ENCODE measurements at regions not wholly inside any gene's neighbourhood (a gene's known extent, or its start where the extent isn't known, plus 50 kb on each side); places are given as distances from the start of the nearest gene placed in this dataset.

GRCh38 chr2:21358976-21359375 lies 235.2 kb downstream of the TDRD15 start:
- no peak overlapping the region for H3K4me3 ChIP-seq (replicated peaks; ENCODE audit: low read depth, low read length)
- DNase-seq (ENCODE audit: extremely low read depth, low read depth) = no peak
- TF ChIP-seq, protein P1, sequence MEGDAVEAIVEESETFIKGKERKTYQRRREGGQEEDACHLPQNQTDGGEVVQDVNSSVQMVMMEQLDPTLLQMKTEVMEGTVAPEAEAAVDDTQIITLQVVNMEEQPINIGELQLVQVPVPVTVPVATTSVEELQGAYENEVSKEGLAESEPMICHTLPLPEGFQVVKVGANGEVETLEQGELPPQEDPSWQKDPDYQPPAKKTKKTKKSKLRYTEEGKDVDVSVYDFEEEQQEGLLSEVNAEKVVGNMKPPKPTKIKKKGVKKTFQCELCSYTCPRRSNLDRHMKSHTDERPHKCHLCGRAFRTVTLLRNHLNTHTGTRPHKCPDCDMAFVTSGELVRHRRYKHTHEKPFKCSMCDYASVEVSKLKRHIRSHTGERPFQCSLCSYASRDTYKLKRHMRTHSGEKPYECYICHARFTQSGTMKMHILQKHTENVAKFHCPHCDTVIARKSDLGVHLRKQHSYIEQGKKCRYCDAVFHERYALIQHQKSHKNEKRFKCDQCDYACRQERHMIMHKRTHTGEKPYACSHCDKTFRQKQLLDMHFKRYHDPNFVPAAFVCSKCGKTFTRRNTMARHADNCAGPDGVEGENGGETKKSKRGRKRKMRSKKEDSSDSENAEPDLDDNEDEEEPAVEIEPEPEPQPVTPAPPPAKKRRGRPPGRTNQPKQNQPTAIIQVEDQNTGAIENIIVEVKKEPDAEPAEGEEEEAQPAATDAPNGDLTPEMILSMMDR (IDR thresholded peaks at IDR 0.05; ENCODE audit: low read depth, low read length, missing control alignments) = no peak

GRCh38 chr2:21361384-21361783 lies 237.6 kb downstream of the TDRD15 start:
- DNase-seq (ENCODE audit: extremely low read depth, low read depth) = no peak
- TF ChIP-seq, protein P1 (IDR thresholded peaks at IDR 0.05; ENCODE audit: low read depth, low read length, missing control alignments) = no peak
- no peak overlapping the region for H3K4me3 ChIP-seq (replicated peaks; ENCODE audit: low read depth, low read length)

GRCh38 chr2:21361957-21362486 lies 238.3 kb downstream of the TDRD15 start:
- H3K4me3 ChIP-seq (replicated peaks; ENCODE audit: low read depth, low read length) = no peak overlapping the region
- TF ChIP-seq, protein P1 (IDR thresholded peaks at IDR 0.05; ENCODE audit: low read depth, low read length, missing control alignments) = no peak
- no peak for DNase-seq (ENCODE audit: extremely low read depth, low read depth)

GRCh38 chr2:21363364-21363763 lies 239.6 kb downstream of the TDRD15 start:
- no peak for DNase-seq (ENCODE audit: extremely low read depth, low read depth)
- no peak overlapping the region for H3K4me3 ChIP-seq (replicated peaks; ENCODE audit: low read depth, low read length)
- TF ChIP-seq, protein P1 (IDR thresholded peaks at IDR 0.05; ENCODE audit: low read depth, low read length, missing control alignments) = no peak

DNA sequence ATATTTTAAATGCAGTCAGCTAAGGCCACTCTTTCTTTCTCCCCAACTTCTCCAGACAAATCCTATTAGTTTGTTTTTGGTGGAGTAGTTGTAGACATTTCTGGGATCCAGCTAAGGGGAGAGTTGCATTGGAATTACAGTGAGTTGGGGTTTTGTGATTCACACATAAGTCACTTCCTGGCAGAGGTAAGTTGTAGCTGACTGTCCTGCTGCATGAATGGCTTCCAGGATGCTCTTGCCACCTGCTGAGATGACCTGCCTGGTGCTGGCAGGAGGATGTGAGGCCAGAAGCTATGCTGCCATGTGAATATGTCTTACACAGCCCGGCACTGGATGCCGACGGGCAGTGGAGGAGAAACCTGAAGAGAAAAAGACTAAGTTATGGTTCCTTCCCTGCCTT lies 243.7 kb downstream of the TDRD15 start:
- TF ChIP-seq, protein P1 (IDR thresholded peaks at IDR 0.05; ENCODE audit: low read depth, low read length, missing control alignments) = no peak
- no peak overlapping the region for H3K4me3 ChIP-seq (replicated peaks; ENCODE audit: low read depth, low read length)
- no peak for DNase-seq (ENCODE audit: extremely low read depth, low read depth)

DNA sequence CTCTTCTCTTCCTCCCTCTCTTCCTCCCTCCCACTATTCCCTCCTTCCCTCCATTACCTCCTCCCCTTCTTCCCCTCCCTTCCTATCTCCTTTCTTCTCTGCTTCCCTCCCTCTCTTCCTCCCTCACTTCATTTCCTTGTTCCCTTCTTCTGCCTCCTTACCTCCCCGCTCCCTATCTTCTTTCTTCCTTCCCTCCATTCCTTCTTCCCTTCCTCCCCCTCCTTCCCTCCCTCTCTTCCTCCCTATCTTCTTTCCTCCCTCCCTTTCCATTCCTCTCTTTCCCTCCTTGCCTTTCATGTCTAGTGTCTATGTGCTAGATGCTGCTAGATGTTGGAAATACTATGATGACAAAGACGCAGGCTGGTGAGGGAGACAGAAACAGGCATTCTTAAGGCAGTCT lies 246.0 kb downstream of the TDRD15 start:
- H3K4me3 ChIP-seq (replicated peaks; ENCODE audit: low read depth, low read length) = no peak overlapping the region
- TF ChIP-seq, protein P1 (IDR thresholded peaks at IDR 0.05; ENCODE audit: low read depth, low read length, missing control alignments) = no peak
- no peak for DNase-seq (ENCODE audit: extremely low read depth, low read depth)

- H3K4me3 ChIP-seq (replicated peaks; ENCODE audit: low read depth, low read length) = no peak overlapping the region
- no peak for DNase-seq (ENCODE audit: extremely low read depth, low read depth)
- TF ChIP-seq, protein P1 (IDR thresholded peaks at IDR 0.05; ENCODE audit: low read depth, low read length, missing control alignments) = no peak
Measured at GRCh38 chr2:21371499-21372003, 247.8 kb downstream of the TDRD15 start.

All from HFF-Myc (cell line).